Hippocampal formation (tissue), 2 donors: ENCODE measurements at regions not wholly inside any gene's neighbourhood (a gene's known extent, or its start where the extent isn't known, plus 50 kb on each side); places are given as distances from the start of the nearest gene placed in this dataset.
A peak's percentile ranks its signal among the peaks of the same experiment; 100 is the strongest.
"Not testable (repeated sequence)": the region's sequence is repeated elsewhere in the genome, so short reads cannot be mapped to it uniquely, and the experiment has no call there.

Experiments
- DNase-seq, 2 donors: peaks; one replicate each; lab custom pipeline; 2025; lab: John Stamatoyannopoulos, UW

DNA sequence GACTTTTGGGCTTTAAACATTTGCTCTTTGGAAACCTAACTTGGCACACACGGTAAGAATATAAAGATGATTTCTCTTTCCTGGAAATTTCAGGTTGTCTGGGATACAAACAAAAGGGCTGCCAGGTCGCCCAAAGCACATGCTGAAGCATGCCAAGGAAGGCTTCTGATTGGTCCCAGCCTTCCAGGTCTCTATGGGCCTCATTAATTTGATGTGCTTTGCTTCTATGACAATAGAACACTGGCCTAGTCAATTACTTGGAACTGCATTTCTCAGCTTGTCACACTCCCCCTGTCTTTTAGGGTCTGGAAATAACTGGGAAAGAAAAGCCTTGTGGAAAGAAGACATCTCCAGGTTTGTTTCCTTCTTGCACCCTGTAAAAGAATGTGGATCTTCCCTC, 228.9 kb downstream of the ADCYAP1 start:
- no peak for DNase-seq

DNA sequence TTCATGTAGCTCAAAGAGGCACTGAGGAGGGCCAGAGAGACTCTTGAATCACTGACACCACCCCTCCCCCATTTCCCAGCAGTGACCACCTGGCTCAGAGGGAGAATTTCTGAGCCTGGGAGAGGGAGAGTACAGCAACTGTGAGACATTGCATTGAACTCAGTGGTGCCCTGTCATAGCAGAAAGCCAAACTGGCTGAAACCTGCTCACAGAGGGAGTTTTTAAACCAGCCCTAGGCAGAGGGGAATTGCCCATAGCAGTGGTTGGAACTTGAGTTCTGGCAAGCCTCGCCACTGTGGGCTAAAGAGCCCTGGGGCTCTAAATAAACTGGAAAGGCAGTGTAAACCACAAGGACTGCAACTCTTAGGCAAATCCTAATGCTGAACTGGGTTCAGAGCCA, 243.1 kb downstream of the ADCYAP1 start:
- DNase-seq: no peak

DNA sequence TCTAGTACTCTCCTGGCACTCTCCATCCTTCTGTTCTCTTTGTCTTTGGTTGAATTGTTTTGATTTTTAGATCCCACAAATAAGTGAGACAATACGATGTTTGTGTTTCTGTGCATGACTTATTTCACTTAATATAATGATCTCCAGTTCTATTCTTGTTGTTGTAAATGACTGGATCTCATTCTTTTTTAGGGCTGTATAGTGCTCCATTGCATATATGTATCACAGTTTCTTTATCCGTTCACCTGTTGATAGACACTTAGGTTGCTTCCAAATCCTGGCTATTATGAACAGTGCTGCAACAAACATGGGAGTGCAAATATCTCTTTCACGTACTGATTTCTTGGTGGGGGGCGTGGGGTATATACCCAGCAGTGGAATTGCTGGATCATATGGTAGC, 245.0 kb downstream of the ADCYAP1 start:
- no peak for DNase-seq

DNA sequence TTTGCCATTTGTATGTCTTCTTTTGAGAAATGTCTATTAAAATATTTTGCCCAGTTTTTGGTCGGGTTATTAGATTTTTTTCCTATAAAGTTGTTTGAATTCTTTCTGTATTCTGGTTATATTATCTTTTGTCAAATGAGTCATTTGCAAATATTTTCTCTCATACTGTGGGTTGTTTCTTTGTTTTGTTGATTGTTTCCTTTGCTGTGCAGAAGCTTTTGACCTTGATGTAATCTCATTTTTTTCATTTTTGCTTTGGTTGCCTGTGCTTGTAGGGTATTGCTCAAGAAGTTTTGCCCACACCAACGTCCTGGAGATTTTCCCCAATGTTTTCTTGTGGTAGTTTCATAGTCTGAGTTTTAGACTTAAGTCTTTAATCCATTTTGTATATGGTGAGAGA, 245.7 kb downstream of the ADCYAP1 start:
- DNase-seq: no peak

DNA sequence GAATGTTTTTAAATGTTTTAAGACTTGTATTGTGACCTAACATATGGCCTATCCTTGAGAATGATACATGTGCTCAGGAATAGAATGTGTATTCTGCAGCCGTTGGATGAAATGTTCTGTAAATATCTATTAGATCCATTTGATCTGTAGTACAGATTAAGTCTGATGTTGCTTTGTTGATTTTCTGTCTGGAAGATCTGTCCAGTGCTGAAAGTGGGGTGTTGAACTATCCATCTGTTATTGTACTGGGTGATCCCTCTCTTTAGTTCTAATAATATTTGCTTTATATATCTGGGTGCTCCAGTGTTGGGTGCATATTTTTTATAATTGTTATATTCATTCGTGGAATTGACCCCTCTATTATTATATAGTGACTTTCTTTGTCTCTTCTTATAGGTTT, 248.3 kb downstream of the ADCYAP1 start:
- not testable (repeated sequence) for DNase-seq

DNA sequence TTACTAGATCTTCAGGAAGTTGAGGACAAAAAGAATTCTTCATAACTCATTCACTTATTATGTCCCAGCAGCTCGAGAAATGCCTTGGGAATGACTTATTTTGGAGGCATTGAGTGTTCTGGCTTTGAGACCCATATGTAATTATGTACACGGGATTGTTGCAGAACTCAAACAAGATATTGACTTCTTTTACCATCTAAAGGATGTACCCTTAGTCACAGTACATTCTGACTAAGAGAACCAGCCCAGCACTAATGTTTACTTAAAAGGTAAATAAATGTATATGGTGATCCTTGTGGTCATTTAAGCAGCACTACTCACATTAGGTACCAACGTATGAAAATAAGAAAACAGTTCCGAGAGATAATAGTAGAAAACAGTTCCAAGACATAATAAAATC, 268.9 kb downstream of the ADCYAP1 start:
- no peak for DNase-seq

DNA sequence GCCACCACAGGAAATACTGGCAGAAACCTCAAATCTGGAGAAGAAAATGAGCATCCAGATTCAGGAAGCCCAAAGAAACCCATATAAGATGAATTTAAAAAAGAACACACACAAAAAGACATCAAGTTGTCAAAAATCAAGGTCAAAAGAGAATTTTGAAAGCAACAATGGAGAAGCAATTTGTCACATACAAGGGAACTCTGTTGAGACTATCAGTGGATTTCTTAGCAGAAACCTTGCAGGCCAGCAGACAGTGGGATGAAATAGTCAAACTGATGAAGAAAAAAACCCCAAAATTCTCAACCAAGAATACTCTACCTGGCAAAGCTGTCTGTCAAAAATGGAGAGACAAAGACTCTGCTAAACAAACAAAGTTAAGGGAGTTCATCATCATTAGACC, 272.6 kb downstream of the ADCYAP1 start:
- no peak for DNase-seq

DNA sequence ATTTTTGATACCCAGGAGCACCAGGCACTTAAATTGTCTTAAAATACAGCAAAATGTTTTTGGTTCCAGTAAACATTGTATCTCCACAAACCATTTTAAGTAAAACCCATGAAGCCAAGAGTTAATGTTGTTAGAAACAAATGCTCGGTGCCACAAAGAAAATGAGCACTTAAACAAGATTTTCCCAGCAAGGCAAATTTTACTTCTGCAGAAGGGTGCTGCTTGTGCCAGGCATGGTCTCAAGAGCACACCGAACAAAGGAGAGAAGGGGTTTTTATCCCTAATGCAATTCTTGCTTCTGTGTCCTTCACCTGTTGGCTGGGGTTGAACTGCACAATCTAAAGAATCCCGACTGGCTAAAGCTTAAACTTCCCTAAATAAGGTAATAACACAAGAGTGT, 286.7 kb downstream of the ADCYAP1 start:
- DNase-seq: no peak

DNA sequence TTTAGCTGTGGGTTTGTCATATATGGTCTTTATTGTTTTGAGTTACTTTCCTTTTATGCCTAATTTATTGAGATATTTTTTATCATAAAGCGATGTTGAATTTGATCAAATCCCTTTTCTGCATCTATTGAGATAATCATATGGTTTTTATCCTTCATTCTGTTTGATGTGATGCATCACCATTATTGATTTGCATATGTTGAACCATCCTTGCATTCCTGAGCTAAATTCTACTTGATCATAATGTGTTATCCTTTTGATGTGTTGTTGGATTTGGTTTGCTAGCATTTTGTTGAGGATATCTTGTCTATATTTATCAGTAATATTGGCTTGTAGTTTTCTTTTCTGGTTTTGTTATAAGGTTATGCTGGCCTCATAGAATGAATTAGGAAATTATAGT, 308.5 kb downstream of the ADCYAP1 start:
- DNase-seq: no peak

DNA sequence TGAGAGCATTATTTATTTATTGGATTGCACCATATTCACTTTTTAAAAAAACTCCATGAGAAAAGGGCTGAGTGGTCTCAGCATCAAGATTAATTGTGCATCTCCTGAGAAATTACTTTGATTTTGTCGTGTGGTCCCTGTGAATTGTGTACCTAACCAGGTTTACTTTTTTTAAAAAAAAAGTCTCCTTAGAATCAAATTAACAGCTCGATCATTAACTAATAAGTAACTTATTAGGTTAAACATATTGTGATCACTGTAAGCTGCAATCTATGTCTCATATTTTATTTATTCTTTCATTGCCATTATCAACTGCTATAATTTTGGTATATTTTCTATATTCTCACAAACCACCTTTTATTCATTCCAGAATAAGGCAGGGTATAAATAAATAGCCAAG, 318.2 kb downstream of the ADCYAP1 start:
- no peak for DNase-seq

DNA sequence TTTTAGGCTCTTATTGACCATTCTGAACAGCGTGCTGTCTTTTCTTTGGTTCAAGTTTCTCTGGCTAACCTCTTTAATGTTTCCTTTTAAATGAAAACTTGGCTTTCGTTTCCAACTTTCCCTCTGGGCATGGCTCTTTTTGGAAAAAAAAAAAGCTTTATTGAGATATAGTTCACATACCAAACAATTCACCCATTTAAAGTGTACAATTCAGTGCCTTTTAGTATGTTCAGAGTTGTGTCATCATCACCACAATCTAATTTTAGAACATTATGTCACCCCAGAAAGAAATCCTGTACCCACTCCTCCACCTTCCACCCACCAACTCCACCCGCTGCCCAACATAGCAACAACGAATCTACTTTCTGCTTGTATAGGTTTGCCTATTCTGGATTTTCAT, 322.4 kb downstream of the ADCYAP1 start:
- no peak for DNase-seq

DNA sequence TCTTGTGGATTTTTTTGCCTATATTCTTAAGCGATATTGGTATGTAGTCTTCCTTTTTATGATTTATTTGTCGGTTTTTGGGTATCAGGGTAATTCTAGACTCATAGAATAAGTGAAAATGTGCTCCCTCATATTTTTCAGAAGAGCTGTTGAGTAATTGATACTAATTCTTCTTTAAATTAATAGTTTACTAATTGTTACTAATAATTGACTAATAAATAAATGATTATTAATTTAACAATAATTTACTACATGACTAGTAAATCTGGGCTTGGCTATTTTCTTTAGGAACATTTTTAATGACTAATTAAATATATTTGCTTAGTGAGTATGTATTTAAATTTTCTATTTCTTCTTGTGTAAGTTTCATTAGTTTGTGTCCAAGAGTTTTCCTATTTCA, 325.0 kb downstream of the ADCYAP1 start:
- DNase-seq: no peak

DNA sequence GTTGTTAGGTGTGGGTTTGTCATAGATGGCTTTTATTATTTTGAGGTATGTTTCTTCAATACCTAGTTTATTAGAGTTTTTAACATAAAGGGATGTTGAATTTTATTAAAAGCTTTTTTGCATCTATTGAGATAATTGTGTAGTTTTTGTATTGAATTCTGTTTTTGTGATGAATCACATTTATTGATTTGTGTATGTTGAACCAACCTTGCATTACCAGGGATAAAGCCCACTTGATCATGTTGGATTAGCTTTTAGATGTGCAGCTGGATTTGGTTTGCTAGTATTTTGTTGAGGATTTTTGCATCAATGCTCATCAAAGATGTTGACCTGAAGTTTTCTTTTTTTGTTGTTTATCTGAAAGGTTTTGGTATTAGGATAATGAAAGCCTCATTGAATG, 328.2 kb downstream of the ADCYAP1 start:
- DNase-seq: no peak

DNA sequence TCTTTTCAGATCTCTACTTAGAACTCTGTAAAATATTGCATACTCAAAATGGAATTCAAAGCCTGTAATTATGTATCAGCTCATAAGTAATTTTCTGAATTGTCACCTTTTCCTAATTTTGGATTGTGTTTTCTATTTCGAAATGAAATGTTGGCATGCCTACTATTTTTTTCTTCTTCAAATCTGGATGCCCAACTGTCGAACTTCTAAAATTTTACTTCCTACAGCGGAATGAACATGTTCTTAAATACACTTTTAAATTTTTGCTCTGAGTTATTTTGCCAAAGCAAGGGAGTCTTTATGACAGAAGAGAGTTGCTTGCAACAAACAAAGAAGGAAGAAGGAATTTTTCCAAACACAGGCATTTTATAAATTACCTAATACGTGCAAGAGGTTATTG, 336.0 kb downstream of the ADCYAP1 start:
- DNase-seq: peak in 1 of 2 donors; percentile 11

DNA sequence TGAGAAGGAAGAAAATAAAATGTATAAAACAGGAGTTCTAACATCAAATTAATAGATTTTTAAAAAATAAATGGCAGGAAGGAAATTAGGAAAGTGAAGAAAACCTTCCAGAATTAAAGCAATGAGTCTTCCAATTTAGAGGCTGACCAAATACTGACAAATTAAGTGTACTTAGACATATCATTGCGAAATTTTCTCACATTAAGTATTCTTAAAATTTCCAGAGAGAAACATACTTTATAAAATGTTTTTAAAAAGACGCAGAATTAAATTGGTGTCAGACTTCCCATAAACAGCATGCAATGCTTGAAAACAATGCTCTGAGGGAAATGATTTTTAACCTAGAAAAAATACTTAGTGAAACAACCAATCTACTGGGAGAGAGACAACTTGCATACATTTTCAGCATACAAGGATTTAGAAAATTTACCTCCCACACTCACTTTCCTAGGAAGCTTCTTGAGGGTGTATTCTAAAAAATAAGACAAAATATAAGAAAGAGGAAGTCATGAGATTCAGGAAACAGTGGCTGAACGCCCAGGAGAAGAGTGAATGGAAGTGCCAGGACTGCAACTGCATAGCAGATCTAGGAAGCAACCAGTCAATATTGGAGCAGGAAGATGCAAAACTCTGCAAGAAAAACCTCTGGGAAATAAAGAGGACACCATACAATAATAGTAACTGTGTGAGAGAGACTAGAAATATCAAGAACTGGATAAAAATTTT, 339.9 kb downstream of the ADCYAP1 start:
- no peak for DNase-seq

DNA sequence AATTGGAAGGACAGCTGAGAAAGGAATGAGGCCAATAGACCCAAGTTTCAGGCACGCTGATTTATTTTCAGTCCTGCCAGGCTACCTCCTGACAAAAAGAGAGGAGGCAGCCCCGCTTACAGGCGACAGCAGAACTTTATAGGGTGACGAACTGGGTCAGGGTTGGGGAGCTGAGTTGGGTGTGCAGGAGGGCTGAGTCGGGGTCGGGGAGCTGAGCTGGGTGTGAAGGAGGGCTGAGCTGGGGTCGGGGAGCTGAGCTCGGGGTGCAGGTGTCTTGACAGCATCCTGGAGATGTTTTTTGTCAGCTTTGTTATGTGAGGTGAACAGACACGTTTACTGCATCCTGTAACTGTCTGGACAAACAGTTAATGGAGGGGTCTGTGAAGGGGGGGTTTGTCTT, 342.2 kb downstream of the ADCYAP1 start:
- DNase-seq: no peak

DNA sequence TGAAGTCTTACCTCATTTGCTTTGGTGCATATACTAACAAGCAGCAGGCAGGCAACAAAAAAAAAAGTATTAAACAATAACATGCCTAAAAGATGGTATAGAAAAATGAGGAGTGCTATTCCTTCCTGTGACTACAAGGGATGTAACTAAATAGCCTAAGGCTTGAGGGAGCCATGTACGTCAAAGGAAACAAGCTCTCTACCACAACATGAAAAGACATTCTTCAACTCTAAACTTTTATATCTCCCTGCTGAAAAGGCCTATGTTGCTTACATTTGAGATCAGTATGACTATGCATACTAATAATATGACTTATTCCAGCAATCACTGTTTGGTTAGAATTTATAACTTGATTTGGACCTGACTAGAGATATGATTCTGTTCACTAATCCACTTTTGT, 347.9 kb downstream of the ADCYAP1 start:
- DNase-seq: no peak

DNA sequence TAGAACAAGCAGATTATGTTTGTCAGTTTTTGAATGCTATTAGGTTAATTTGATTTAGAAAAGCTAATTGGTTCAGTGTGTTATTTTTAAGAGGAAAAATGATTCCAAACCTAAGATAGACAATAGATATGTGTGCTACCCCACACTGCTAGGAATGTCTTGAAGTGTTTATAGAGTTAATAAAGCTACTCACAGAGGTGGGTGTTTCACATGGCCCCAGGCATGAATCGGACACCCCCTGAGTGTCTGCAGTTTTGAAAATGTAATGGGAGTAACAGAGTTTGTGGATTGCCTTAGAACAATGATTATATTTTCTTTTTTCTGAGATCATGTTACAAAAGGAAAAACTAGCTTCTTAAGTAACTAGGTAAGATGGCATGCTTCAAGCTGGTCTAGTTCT, 348.3 kb downstream of the ADCYAP1 start:
- no peak for DNase-seq

DNA sequence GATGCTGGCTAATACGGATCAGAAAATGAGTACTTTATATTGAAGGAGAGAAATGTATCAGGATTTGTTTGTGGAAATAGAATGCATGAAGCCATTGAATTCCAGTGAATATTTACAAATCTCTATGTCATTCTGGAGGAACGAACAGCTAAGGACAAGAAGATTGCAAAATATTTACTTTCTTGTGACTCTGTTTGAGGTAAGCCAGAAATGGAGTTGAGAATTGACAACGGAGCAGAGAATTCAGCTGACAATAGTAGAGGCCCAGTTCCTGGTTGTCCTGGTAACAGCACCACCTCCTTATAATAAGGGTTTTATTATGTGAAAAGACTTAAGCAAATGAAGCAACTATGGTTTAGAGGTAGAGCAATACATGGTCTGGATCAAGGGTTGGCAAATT, 349.2 kb downstream of the ADCYAP1 start:
- DNase-seq: no peak

DNA sequence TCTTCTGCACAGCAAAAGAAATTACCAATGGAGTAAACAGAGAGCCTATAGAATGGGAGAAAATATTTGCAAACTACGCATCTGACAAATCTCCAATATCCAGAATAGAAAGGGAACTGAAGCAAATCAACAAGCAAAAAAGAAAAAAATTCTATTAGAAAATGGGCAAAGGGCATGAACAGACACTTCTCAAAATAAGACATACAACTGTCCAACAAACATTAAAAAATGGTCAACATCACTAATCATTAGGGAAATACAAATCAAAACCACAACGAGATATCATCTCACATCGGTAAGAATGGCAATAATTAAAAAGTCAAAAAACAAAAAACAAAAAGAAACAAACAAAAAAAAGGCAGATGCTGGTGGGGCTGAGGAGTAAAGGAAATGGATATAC, 356.4 kb downstream of the ADCYAP1 start:
- DNase-seq: no peak

DNA sequence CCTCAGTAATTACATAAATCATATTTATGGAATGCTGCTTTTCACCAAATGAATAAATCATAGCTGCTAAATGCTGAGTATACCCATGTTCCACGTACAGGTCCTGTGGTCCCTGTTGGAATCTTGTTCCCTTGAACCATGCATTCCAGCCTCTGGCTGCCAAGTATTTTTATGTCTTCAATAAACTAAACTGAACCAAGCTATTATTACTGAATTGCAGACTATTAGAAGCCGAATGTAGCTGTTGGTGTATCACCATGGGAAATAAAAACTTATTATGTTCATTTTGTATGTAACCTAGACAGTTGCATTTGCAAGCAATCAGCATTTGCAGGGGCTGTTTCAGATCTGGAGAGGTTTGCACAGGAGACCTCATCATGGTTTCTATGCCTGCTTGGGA, 362.4 kb downstream of the ADCYAP1 start:
- no peak for DNase-seq

DNA sequence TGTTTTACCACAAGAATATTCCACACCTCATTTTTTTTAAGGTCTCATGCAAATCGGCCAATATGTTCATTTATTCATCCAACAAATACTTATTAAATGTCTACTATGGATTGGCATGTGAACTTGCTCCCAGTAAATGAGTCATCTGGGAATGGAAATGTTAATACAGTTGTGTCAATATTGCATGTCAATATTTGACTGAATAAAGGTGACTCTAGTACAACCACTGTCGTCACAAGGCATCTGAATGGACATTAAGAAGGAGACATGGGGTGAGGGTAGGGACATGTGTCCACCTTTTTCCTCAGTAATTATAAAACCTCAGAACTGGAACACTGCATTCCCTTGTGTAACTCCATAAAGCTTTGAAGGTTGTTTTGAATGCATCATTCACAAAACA, 365.4 kb downstream of the ADCYAP1 start:
- no peak for DNase-seq

DNA sequence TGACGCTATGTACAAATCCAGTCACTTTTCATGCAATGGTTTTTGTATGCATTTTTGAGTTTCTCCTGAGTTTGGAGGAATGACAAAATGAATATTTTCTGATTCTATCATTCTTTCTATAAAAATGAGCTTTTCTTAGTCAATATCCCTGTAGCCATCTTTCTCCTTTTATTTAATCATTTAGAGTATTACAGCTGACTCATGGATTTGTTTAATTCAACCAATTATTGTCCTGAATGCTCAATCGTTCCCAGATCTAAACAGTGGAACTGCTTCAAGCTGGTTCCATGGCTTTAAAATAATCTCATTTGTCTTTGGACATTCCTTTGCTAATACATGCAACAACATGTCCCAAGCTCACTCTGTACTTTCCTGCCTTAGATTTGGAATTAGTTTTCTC, 368.8 kb downstream of the ADCYAP1 start:
- no peak for DNase-seq

DNA sequence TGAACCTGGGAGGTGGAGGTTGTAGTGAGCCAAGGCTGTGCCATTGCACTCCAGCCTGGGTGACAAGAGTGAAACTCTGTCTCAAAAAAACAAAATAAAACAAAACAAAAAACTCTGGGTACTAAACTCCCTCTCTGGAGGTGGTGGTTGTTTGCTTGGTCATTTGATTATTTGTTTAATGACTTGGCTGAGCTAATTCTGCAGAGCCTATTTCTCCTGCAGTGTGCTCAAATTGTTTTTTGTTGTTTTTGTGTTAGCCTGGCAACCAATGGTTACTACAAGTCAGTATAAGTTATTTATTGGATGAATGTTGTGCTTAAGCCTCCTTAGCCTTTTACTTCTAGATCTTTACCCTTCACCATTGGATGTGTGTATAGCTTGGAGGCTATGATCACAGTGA, 387.5 kb downstream of the ADCYAP1 start:
- no peak for DNase-seq

DNA sequence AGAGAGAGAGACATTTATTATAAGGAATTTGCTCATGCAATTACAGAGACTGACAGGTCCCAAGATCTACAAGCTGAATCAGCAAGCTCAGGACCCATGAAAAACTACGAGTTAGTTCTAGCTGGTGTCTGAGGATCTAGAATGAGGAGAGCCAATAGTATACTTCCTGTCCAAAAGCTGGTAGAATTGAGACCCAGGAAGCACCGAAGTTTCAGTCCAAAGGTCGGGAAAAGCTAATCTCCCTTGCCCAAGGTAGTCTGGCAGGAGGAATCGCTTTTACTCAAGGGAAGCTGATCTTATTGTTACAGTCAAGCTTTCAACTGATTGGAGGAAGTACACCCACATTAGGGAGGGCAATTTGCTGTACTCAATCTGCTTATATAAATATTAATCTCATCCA, 389.6 kb downstream of the ADCYAP1 start:
- DNase-seq: no peak
